Suppressor macrophage treated with lipopolysaccharide for 1 hour (primary cell): ENCODE measurements at regions not wholly inside any gene's neighbourhood (a gene's known extent, or its start where the extent isn't known, plus 50 kb on each side); places are given as distances from the start of the nearest gene placed in this dataset.
"Not testable (repeated sequence)": the region's sequence is repeated elsewhere in the genome, so short reads cannot be mapped to it uniquely, and the experiment has no call there.

Experiments used
- DNase-seq, 3 donors: peaks; one replicate each; pipeline ENCODE4 v3.0.0-alpha.2; 2020 to 2022

GRCh38 chr3:198096015-198096414 lies 136.0 kb downstream of the LMLN start:
- no peak for DNase-seq

- no peak for DNase-seq
Measured at GRCh38 chr3:198097048-198097447, 137.0 kb downstream of the LMLN start.

GRCh38 chr3:198098661-198099081 lies 138.7 kb downstream of the LMLN start:
- DNase-seq = peak in 2 of 3 donors; percentile 50 to 52

DNA sequence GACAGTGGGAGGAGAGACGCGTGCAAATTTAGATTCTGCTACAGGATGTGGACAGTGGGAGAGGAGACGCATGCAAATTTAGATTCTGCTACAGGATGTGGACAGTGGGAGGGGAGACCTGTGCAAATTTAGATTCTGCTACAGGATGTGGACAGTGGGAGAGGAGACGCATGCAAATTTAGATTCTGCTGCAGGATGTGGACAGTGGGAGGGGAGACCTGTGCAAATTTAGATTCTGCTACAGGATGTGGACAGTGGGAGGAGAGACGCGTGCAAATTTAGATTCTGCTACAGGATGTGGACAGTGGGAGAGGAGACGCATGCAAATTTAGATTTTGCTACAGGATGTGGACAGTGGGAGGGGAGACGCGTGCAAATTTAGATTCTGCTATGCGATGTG lies 143.1 kb downstream of the LMLN start:
- DNase-seq = not testable (repeated sequence)

DNA sequence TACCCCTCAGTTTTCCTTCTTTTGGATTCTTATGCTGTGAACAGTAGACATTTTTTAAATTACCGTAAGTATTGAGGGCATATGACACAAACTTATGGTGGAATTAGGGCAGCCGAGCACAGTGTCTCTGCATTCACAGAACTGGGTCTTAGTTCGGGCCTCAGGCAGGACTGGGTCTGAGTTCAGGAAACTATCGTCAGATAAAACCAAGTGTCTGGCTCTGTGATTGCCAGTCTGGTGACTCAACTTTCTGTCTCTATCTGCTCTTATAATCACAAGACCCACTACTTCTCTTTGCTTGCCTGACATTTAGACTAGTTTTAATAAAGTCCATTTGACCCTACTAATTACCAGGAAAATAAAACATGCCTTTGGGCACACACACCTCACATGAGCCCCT lies 146.2 kb downstream of the LMLN start:
- no peak for DNase-seq

DNA sequence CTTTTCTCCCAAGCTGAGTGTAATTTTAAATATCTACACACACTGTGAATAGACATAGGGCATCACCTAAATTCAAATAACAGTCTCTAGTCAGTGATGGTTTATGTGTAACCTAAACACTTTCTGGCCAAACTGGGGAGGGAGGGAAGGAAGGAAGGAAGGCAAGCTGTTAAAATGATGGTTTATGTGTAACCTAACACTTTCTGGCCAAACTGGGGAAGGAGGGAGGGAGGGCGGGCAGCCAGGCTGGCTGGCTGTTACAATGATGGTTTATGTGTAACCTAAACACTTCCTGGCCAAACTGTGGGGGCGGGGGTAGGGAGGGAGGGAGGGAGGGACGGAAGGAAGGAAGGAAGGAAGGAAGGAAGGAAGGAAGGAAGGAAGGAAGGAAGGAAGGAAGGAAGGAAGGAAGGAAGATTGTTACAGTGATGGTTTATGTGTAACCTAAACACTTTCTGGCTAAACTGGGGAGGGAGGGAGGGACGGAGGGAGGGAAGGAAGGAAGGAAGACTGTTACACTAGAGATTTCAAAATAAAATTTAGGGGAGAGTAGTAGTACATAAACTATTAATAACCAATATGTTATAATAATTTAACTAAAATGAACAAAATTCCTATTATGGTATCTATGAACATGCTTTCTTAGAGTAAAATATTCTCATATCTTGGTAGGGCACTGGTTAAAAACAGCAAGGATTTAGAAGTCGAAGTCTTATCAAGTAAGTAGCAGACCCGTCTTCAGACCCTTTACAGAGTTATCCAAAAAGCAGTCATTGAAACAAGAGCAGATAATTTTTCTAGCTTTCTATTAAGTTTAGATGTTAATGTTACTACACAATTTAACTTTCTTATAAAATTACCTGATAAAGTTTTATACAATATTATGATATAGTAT lies 148.1 kb downstream of the LMLN start:
- peak in 1 of 3 donors; percentile 7 for DNase-seq

- no peak for DNase-seq
Measured at GRCh38 chr3:198109883-198110282, 149.9 kb downstream of the LMLN start.

DNA sequence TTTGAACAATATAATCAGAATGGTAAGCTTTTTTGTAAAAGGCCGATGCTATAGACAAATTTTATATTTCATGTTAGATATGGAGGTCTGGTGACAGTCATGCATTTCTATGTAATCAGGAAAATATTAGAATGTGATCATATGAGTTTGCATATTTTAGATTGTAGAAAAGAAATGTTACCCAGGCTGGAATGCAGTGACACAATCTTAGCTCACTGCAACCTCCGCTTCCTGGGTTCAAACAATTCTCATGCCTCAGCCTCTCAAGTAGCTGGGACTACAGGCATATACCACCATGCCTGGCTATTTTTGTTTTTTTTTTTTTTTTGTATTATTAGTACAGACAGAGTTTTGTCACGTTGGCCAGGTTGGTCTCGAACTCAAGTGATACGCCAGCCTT lies 152.0 kb downstream of the LMLN start:
- no peak for DNase-seq

DNA sequence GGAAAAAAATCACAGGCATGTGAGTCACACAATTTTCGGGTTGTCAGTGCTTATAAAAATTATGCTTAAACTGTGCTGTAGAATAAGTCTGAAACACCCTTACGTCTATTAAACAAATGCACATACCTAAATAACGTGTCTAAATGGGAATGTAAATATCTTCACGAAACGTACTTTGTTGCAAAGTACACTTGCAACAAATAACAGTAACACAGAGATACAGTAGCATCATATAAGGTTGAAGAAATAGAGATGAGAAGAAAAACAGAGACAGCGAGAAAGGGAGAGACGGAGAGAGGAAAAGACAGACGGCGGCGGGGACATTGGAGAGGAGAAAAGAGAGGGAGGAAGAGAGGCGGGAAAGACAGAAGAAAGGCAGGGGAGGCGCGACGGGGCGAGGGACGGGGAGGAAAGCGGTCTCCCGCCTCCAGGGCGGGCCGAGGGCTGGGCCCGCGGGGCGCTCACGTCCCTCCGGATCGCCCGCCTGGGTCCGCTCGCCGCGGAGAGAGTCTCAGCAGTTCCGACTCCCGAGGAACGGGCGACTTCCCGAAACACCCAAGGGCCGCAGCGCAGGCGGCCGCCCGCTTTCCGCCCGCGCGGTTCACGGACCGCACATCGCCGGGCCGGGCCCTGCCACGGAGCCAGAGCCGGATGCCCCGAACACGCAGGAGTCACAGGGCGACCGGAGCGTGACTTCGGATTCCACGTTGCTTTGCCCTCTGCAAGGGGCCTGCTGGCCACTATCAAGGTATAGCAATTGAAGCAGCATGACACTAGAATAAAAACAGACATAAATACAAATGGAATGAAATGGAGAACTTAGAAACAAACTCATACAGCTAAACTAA lies 153.4 kb downstream of the LMLN start:
- DNase-seq = peak; percentile 43 to 70 (median 59)

DNA sequence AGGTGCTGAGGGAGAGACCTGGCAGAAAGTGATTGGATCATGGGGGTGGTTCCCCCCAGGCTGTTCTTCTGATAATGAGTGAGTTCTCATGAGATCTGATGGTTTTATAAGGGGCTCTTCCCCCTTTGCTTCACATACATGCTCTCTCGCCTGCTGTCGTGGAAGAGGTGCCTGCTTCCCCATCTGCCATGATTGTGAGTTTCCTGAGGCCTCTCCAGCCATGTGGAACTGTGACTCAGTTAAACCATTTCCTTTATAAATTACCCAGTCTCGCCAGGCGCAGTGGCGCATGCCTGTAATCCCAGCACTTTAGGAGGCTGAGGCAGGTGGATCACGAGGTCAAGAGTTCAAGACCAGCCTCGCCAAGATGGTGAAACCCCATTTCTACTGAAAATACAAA lies 154.5 kb downstream of the LMLN start:
- DNase-seq = not testable (repeated sequence)

DNA sequence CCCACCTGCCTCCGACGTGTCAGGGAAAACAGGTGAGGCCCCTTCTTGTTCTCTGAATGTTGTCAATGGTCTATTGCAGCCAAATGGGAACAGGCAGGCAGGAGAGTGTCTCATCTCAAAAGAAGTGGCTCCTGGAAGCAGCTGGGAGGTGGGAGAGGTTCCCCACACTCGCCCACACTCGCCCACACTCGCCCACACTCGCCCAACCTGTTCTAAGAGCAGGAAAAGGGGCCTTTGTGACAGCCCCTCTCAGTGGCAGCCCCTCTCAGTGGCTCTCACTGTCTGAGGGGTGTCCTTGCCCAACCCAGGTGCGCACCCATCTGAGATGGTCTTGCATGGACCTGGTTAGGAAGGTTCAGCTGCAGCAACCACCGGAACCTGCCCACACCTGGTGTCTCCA lies 162.2 kb downstream of the LMLN start:
- not testable (repeated sequence) for DNase-seq

DNA sequence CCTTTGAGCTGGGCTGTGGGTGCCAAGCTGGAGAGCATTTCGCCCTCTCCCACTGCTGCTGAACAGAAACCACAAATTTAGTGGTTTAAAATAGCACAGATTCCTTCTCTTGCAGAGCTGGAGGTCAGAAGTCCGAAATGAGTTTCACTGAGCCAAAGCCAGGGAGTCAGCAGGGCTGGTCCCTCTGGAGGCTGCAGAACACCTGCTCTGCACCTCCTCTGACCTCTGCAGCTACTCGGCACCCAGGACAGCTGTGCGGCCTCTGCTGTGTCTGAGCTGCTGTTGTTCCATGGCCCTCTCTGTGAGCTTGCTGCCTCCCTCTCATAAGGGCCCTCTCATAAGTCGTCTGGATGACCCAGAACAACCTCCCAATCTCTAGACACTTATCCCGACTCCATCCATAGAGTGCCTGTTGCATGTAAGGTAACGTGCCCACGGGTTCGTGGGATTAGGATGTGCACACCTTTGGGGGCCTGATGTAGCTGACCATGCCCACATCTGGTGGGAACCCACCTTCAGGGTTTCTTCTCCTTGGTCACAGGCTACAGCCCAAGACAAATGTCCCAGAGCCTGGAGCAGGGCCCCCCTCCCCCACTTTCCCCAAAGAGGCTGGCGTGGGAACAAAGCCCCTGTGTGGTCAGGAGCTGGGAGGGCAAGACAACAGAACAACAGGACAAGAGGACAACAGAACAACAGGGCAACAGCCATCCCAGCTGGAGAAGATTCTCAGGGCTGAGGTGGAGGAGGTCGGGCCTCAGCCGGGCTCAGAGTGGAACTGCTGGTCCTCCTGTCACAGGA lies 177.2 kb downstream of the LMLN start:
- DNase-seq = not testable (repeated sequence)

- not testable (repeated sequence) for DNase-seq
Measured at GRCh38 chr3:198138205-198138604, 178.2 kb downstream of the LMLN start.

GRCh38 chr3:198139037-198139436 lies 179.0 kb downstream of the LMLN start:
- not testable (repeated sequence) for DNase-seq

GRCh38 chr3:198139513-198140167 lies 179.6 kb downstream of the LMLN start:
- DNase-seq = not testable (repeated sequence)

DNA sequence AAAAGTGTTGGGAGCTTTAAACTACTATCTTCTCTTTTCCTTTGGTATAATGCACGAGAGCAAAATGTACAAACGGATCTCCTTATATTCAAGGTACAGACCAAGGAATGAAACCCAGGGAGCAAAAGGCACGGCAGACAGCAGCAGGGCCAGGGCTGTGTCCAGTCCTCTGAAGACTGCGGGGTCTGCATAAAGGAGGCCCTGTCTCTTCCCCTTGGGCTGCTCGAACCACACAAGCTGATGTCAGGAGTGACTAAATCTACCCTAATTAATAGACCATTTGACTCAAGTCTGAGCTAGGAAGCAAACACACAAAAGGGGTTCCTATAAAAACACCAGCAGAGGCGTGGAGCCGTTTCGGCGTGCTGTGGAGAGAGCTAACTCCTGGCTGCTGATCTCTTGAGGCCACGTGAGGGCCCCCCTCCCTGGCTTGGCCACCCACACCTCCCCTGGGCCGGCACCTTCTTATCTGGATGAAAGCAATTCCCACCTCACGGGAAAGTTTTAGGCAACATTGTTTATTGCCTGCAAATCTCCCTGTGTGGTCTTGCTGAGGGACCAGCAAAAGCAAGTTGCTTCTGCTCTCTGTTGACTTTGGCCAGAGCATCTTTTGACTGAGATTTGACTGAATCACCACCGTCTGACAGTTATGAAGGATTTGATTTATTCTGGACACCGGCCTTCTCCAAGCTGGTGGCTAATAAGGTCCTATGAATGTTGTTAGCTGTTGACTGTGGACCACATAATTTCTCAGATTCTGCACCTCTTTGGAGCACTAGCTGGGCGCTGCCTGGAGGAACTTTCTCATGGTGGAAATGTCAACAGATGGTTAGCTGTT lies 183.5 kb downstream of the LMLN start:
- not testable (repeated sequence) for DNase-seq

DNA sequence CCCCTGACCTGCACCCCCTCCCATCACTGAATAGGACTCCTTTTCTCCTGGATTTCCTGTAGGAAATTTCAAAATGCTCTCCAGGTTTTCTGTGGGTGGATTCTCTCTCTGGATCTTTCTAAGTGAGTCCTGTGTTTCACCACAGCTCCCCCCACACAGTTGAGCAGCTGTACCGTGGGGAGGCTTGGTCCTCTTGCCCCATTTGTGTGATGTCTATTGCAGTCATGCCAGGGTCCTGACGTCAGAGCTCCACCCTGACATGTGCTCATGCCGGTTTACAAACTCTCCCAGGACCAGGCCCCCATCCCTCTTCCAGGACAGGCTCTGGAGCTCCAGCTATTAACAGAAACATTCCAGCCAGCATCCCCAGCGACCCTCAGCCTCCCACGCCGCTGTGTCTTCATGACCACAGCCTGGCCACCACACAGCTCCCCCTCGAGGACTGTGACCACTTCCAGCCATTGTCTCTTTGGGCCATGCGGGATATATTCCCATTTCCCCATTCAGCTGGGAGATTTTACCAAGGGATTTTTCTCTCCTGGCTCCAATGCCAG lies 185.3 kb downstream of the LMLN start:
- DNase-seq = peak; percentile 55 to 68 (median 64)

DNA sequence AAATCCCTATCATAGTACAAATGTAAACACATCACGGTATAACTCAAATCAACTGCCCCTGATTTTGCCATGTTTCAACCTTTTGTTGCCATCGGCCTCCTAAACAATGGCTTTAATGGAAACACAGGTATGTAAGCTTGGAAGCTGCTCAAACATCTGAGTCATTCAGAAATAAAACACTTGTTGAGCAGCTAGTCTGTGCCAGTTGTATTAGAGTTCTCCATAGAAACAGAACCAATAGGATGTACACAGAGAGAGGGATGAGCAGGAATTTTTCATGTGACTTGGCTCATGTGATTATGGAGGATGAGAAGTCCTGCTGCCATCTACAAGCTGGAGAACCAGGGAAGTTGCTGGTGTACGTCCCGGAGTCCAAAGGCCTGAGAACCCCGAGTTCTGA lies 186.1 kb downstream of the LMLN start:
- not testable (repeated sequence) for DNase-seq

DNA sequence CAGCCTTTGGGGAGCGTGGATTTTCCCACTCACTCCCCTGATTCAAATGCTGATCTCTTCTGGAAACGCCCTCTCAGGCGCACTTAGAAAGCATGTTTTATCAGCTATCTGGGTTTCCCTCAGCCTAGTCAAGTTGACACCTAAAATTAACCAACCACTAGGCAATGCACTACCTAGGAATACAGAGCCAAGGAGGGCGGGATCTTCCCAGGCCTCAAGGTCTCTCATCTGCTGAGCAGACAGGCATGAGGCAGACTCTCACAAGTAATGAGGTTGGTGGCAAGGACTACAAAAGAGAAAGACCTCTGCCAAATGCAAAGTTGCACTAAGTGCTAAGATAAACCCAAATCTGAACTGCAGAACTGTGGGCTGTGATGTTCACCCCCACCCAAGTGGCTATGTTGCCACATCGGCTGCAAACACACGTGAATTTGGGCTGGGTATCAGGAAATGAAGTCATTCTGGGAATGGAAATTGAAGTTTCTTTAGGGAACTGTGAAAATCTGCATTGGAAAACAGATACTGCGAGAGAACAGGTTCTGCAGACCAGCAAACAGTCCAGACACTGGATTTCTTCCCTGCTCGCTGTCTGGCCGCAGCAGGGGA lies 186.6 kb downstream of the LMLN start:
- peak in 2 of 3 donors; percentile 20 to 34 for DNase-seq

DNA sequence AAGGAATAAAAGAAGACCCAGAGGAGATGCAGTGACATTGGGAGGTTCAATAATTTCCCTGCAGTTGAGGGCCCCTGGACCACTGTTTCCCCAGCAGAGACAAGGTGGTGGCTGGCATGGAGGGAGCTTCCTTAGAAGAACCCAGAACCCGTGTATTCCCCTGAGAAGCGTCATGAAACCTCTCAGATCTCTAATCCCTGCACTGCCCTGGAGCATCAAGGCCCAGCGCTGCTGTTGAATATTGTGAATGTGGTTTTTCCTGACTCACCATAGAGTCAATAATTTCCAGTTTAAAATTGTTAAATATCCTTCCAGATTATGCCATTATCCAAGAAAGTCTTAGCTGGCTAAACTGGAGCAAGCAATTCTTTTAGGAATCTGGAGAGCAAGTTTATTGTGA lies 187.2 kb downstream of the LMLN start:
- not testable (repeated sequence) for DNase-seq
